ENCODE measurements at regions not wholly inside any gene's neighbourhood (a gene's known extent, or its start where the extent isn't known, plus 50 kb on each side); places are given as distances from the start of the nearest gene placed in this dataset.

DNA sequence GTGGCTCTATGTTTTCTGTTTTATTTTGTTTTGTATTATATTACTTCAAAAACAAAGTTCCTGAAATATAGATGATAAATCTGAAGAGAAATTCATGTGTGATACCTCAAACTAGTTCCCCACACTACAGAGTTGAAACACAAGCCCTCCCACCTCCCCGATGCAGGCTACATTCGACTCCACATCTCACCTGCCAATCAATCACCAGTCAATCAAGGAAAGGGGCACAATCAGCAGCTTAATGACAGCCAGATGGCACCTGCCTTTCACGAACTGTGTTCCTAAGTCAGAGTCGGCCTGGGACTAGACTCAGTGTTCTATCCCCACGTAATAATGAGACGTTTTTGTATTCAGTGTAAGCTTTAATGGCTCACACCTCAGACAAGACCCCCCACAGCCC is 313.4 kb downstream of the SPATA17 start:
- Histone ChIP-seq H4K20me1 (ENCODE audit: insufficient read depth, low read length) (no peaks in the 10 kb centered on the region), H3K4me2 (ENCODE audit: low read depth, low read length) (no peak overlapping the region), H3K4me3 (ENCODE audit: low read length) (no peak overlapping the region), H3K36me3 (replicated peaks; ENCODE audit: insufficient read depth, low read length) (no peaks in the 10 kb centered on the region), H3K9ac (ENCODE audit: low read length) (no peak overlapping the region), H2AFZ (ENCODE audit: low read length) (no peak overlapping the region), H3K9me3 (replicated peaks; ENCODE audit: insufficient read depth, low read length) (no peaks in the 10 kb centered on the region), H3K27me3 (replicated peaks; ENCODE audit: insufficient read depth, low read length) (no peaks in the 10 kb centered on the region), H3K79me2 (ENCODE audit: low read length) (no peaks in the 10 kb centered on the region), H3K27ac (ENCODE audit: low read length) (no peak overlapping the region), H3K4me1 (ENCODE audit: low read length) (no peaks in the 10 kb centered on the region), H3K9me2 (replicated peaks; ENCODE audit: insufficient read depth, low read length) (no peaks in the 10 kb centered on the region), H3F3A (ENCODE audit: insufficient read depth, low read length) (no peaks in the 10 kb centered on the region)
- TF ChIP-seq CTCF (IDR thresholded peaks at IDR 0.05; ENCODE audit: low read length) (no peak), EZH2 (optimal IDR thresholded peaks at IDR 0.05; ENCODE audit: low read depth, low read length) (no peak), EZH2phosphoT487 (IDR thresholded peaks at IDR 0.05; ENCODE audit: low read length) (no peak)
- DNase-seq = no peak

DNA sequence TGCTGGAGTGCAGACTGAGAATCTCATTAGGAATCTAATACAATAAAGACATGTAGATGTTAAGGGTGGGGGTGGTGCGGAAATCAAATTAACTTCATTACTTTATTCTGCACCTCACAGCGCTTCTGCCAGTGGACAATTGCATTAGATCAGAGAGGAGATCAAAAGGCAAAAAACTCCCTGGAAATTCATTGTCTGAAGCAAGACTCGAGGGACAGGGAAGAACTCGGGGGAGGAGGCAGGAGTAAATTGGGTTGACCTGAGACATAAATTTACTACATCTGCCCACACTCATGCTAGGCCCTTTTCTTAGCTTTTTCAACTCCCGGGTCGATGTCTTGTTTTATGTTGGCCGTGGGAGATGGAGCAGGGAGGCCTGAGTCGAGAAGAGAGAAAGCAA is 315.4 kb downstream of the SPATA17 start:
- H3K9me3 ChIP-seq (replicated peaks; ENCODE audit: insufficient read depth, low read length) = no peaks in the 10 kb centered on the region
- H3F3A ChIP-seq (ENCODE audit: insufficient read depth, low read length) = no peaks in the 10 kb centered on the region
- TF ChIP-seq EZH2phosphoT487 (IDR thresholded peaks at IDR 0.05; ENCODE audit: low read length) = no peak
- H3K9ac ChIP-seq (ENCODE audit: low read length) = no peak overlapping the region
- no peak overlapping the region for H3K27ac ChIP-seq (ENCODE audit: low read length)
- no peak overlapping the region for H3K4me3 ChIP-seq (ENCODE audit: low read length)
- H3K4me2 ChIP-seq (ENCODE audit: low read depth, low read length) = no peak overlapping the region
- no peaks in the 10 kb centered on the region for H3K27me3 ChIP-seq (replicated peaks; ENCODE audit: insufficient read depth, low read length)
- no peaks in the 10 kb centered on the region for H3K79me2 ChIP-seq (ENCODE audit: low read length)
- H3K9me2 ChIP-seq (replicated peaks; ENCODE audit: insufficient read depth, low read length) = no peaks in the 10 kb centered on the region
- H3K36me3 ChIP-seq (replicated peaks; ENCODE audit: insufficient read depth, low read length) = no peaks in the 10 kb centered on the region
- no peaks in the 10 kb centered on the region for H3K4me1 ChIP-seq (ENCODE audit: low read length)
- DNase-seq = no peak
- H2AFZ ChIP-seq (ENCODE audit: low read length) = no peak overlapping the region
- H4K20me1 ChIP-seq (ENCODE audit: insufficient read depth, low read length) = no peaks in the 10 kb centered on the region

DNA sequence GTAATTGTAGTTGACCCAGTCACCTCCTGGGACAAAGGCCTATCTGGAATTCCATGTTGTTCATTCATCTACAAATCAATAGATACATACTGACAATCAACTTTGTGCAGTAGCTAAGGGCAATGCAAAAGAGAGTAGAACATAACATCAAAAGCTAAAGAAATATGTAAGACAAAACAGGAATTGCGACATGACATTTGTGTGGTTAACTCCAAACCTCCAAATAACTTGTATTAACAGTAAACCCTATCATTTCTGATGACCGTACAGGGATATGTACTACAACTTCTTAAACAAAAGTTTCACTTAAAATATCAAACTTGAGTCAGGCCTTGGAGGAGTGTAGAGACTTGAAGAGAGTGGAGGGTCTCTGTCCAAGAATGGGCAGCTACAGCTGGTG is 317.6 kb downstream of the SPATA17 start:
- Histone ChIP-seq H3K79me2 (ENCODE audit: low read length) (no peaks in the 10 kb centered on the region), H3K4me3 (ENCODE audit: low read length) (no peak overlapping the region), H4K20me1 (ENCODE audit: insufficient read depth, low read length) (no peaks in the 10 kb centered on the region), H3K9me2 (replicated peaks; ENCODE audit: insufficient read depth, low read length) (no peaks in the 10 kb centered on the region), H2AFZ (ENCODE audit: low read length) (no peak overlapping the region), H3K4me2 (ENCODE audit: low read depth, low read length) (no peak overlapping the region), H3K9ac (ENCODE audit: low read length) (no peak overlapping the region), H3K9me3 (replicated peaks; ENCODE audit: insufficient read depth, low read length) (no peaks in the 10 kb centered on the region), H3K27me3 (replicated peaks; ENCODE audit: insufficient read depth, low read length) (no peaks in the 10 kb centered on the region), H3K27ac (ENCODE audit: low read length) (no peak overlapping the region), H3F3A (ENCODE audit: insufficient read depth, low read length) (no peaks in the 10 kb centered on the region), H3K36me3 (replicated peaks; ENCODE audit: insufficient read depth, low read length) (no peaks in the 10 kb centered on the region), H3K4me1 (ENCODE audit: low read length) (no peaks in the 10 kb centered on the region)
- DNase-seq = no peak
- TF ChIP-seq EZH2 (optimal IDR thresholded peaks at IDR 0.05; ENCODE audit: low read depth, low read length) (no peak), CTCF (IDR thresholded peaks at IDR 0.05; ENCODE audit: low read length) (no peak), EZH2phosphoT487 (IDR thresholded peaks at IDR 0.05; ENCODE audit: low read length) (no peak)

DNA sequence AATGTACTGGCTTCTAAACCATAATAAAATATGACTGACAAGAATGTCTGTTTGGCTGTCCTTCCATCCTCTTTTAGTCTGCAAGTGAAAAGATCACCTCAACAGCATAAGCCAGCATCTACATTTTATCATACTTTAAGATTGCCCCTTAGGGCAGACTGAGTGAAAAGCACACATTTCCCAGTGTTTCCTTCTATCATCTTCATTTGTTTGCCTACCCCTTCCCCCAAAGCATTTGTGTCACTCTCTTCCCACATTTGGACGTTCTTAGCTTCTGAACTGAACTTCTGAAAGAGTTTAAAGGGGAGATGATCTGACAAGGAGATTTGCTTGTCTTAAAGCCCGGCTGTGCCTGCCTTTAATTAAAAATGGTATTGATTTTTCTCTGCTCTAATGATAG is 322.2 kb downstream of the SPATA17 start:
- no peaks in the 10 kb centered on the region for H3K9me3 ChIP-seq (replicated peaks; ENCODE audit: insufficient read depth, low read length)
- no peak overlapping the region for H3K27ac ChIP-seq (ENCODE audit: low read length)
- no peak overlapping the region for H3K4me3 ChIP-seq (ENCODE audit: low read length)
- no peak overlapping the region for H3K9ac ChIP-seq (ENCODE audit: low read length)
- H2AFZ ChIP-seq (ENCODE audit: low read length) = no peak overlapping the region
- no peaks in the 10 kb centered on the region for H3K36me3 ChIP-seq (replicated peaks; ENCODE audit: insufficient read depth, low read length)
- no peak overlapping the region for H3K4me2 ChIP-seq (ENCODE audit: low read depth, low read length)
- H3K4me1 ChIP-seq (ENCODE audit: low read length) = no peaks in the 10 kb centered on the region
- no peaks in the 10 kb centered on the region for H3K27me3 ChIP-seq (replicated peaks; ENCODE audit: insufficient read depth, low read length)
- no peaks in the 10 kb centered on the region for H3K79me2 ChIP-seq (ENCODE audit: low read length)
- no peak for TF ChIP-seq EZH2 (optimal IDR thresholded peaks at IDR 0.05; ENCODE audit: low read depth, low read length)
- no peak for TF ChIP-seq CTCF (IDR thresholded peaks at IDR 0.05; ENCODE audit: low read length)
- no peak for TF ChIP-seq EZH2phosphoT487 (IDR thresholded peaks at IDR 0.05; ENCODE audit: low read length)
- no peaks in the 10 kb centered on the region for H4K20me1 ChIP-seq (ENCODE audit: insufficient read depth, low read length)
- no peak for DNase-seq
- no peaks in the 10 kb centered on the region for H3F3A ChIP-seq (ENCODE audit: insufficient read depth, low read length)
- H3K9me2 ChIP-seq (replicated peaks; ENCODE audit: insufficient read depth, low read length) = no peaks in the 10 kb centered on the region

Measured in MM.1S (cell line).